GM23338 (cell line): ENCODE measurements at regions not wholly inside any gene's neighbourhood (a gene's known extent, or its start where the extent isn't known, plus 50 kb on each side); places are given as distances from the start of the nearest gene placed in this dataset.

Source experiments
- CREB1 ChIP-seq: fragments of 250-450 bp; sonication (Bioruptor Pico); IDR thresholded peaks from 2 replicates; pipeline ENCODE4 v1.5.0; 2020; ENCODE audit warnings: low read depth, mild to moderate bottlenecking, moderate library complexity
- ETS1 ChIP-seq: IDR thresholded peaks from 2 replicates; pipeline ENCODE4 v1.6.1; 2016; ENCODE audit warnings: antibody characterized with exemption
- EZH2 ChIP-seq: fragments of 200-600 bp; sonication (generic); IDR thresholded peaks from one replicate; pipeline ENCODE4 v1.8.0; 2017; ENCODE audit warnings: antibody characterized with exemption, mild to moderate bottlenecking, low read depth; ENCODE audit not compliant: unreplicated experiment
- EZH2phosphoT487 ChIP-seq: fragments of 200-600 bp; sonication (generic); IDR thresholded peaks from one replicate; pipeline ENCODE4 v1.8.1; 2018; ENCODE audit warnings: antibody characterized with exemption; ENCODE audit not compliant: unreplicated experiment
- JUNB ChIP-seq: IDR thresholded peaks from one replicate; pipeline ENCODE4 v1.6.1; 2016; ENCODE audit warnings: antibody characterized with exemption; ENCODE audit not compliant: unreplicated experiment
- NANOG ChIP-seq: IDR thresholded peaks from 2 replicates; pipeline ENCODE4 v1.6.1; 2016; ENCODE audit warnings: antibody characterized with exemption, borderline replicate concordance
- POLR2AphosphoS5 ChIP-seq: IDR thresholded peaks from 2 replicates; pipeline ENCODE4 v1.6.1; 2016; ENCODE audit warnings: antibody characterized with exemption, low read depth
- STAT1 ChIP-seq: IDR thresholded peaks from one replicate; pipeline ENCODE4 v1.6.1; 2016; ENCODE audit warnings: antibody characterized with exemption; ENCODE audit not compliant: unreplicated experiment
- ZNF114 ChIP-seq: fragments of 250-450 bp; sonication (Bioruptor Pico); IDR thresholded peaks from 2 replicates; pipeline ENCODE4 v1.5.0; 2020; ENCODE audit warnings: mild to moderate bottlenecking, moderate library complexity
- ZNF331 ChIP-seq: fragments of 250-450 bp; sonication (Bioruptor Pico); IDR thresholded peaks from 2 replicates; pipeline ENCODE4 v1.5.0; 2020; ENCODE audit warnings: low read depth, mild to moderate bottlenecking, moderate library complexity
- TF ChIP-seq, protein P1 (sequence below), 2 experiments: fragments of 200-600 bp in 1 of 2; sonication (generic) in 1 of 2; conservative IDR thresholded peaks; 2 replicates each; pipeline versions ENCODE4 v1.5.1 to v1.6.1; 2016 to 2017; ENCODE audit warnings: antibody characterized with exemption in 2 of 2, low read depth in 2 of 2, mild to moderate bottlenecking in 2 of 2, moderate library complexity in 1 of 2
- TF ChIP-seq, protein P2 (sequence below): IDR thresholded peaks from one replicate; pipeline ENCODE4 v1.6.1; 2018; ENCODE audit warnings: antibody characterized with exemption; ENCODE audit not compliant: unreplicated experiment

- TF ChIP-seq, protein P1, sequence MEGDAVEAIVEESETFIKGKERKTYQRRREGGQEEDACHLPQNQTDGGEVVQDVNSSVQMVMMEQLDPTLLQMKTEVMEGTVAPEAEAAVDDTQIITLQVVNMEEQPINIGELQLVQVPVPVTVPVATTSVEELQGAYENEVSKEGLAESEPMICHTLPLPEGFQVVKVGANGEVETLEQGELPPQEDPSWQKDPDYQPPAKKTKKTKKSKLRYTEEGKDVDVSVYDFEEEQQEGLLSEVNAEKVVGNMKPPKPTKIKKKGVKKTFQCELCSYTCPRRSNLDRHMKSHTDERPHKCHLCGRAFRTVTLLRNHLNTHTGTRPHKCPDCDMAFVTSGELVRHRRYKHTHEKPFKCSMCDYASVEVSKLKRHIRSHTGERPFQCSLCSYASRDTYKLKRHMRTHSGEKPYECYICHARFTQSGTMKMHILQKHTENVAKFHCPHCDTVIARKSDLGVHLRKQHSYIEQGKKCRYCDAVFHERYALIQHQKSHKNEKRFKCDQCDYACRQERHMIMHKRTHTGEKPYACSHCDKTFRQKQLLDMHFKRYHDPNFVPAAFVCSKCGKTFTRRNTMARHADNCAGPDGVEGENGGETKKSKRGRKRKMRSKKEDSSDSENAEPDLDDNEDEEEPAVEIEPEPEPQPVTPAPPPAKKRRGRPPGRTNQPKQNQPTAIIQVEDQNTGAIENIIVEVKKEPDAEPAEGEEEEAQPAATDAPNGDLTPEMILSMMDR (conservative IDR thresholded peaks at IDR 0.05; ENCODE audit: low read depth in 2 of 2), result no peak
- TF ChIP-seq, protein P2, sequence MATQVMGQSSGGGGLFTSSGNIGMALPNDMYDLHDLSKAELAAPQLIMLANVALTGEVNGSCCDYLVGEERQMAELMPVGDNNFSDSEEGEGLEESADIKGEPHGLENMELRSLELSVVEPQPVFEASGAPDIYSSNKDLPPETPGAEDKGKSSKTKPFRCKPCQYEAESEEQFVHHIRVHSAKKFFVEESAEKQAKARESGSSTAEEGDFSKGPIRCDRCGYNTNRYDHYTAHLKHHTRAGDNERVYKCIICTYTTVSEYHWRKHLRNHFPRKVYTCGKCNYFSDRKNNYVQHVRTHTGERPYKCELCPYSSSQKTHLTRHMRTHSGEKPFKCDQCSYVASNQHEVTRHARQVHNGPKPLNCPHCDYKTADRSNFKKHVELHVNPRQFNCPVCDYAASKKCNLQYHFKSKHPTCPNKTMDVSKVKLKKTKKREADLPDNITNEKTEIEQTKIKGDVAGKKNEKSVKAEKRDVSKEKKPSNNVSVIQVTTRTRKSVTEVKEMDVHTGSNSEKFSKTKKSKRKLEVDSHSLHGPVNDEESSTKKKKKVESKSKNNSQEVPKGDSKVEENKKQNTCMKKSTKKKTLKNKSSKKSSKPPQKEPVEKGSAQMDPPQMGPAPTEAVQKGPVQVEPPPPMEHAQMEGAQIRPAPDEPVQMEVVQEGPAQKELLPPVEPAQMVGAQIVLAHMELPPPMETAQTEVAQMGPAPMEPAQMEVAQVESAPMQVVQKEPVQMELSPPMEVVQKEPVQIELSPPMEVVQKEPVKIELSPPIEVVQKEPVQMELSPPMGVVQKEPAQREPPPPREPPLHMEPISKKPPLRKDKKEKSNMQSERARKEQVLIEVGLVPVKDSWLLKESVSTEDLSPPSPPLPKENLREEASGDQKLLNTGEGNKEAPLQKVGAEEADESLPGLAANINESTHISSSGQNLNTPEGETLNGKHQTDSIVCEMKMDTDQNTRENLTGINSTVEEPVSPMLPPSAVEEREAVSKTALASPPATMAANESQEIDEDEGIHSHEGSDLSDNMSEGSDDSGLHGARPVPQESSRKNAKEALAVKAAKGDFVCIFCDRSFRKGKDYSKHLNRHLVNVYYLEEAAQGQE, result no peak
- no peak for TF ChIP-seq EZH2phosphoT487
- no peak for TF ChIP-seq POLR2AphosphoS5
- no peak for TF ChIP-seq EZH2
- TF ChIP-seq CREB1 (CRISPR knock-in tag), result no peak
- TF ChIP-seq JUNB, result no peak
- no peak for TF ChIP-seq ETS1
- TF ChIP-seq ZNF114, result no peak
- TF ChIP-seq STAT1, result no peak
- no peak for TF ChIP-seq NANOG
- TF ChIP-seq ZNF331, result no peak
Observed at GRCh38 chr9:102459828-102460227, 535.3 kb upstream of the CYLC2 start.
